Fibroblast of pulmonary artery (primary cell): ENCODE measurements at regions not wholly inside any gene's neighbourhood (a gene's known extent, or its start where the extent isn't known, plus 50 kb on each side); places are given as distances from the start of the nearest gene placed in this dataset.

ENCODE experiments used
- DNase-seq: peaks from one replicate; pipeline ENCODE4 v3.0.0-alpha.2; 2010; ENCODE audit warnings: low read depth
- H3K4me3 ChIP-seq: replicated peaks from 2 replicates; pipeline ENCODE4 v1.5.1; 2011; ENCODE audit warnings: low read depth, mild to moderate bottlenecking, control low read depth, low read length, moderate library complexity
- CTCF ChIP-seq: IDR thresholded peaks from 2 replicates; pipeline ENCODE4 v1.5.1; 2011; ENCODE audit warnings: mild to moderate bottlenecking, control low read depth, low read length, inconsistent platforms; ENCODE audit errors: missing control alignments

- DNase-seq = peak; percentile 68
- H3K4me3 ChIP-seq = no peak overlapping the region
- no peak for TF ChIP-seq CTCF
Observed at GRCh38 chr6:147132889-147133288, 71.3 kb upstream of the STXBP5 start.

- H3K4me3 ChIP-seq = no peak overlapping the region
- TF ChIP-seq CTCF = no peak
- DNase-seq = no peak
Observed at GRCh38 chr6:147133669-147134068, 70.5 kb upstream of the STXBP5 start.

GRCh38 chr6:147135211-147135681, 69.0 kb upstream of the STXBP5 start:
- TF ChIP-seq CTCF = no peak
- DNase-seq = peak; percentile 99
- H3K4me3 ChIP-seq = no peak overlapping the region

- no peak for DNase-seq
- no peak overlapping the region for H3K4me3 ChIP-seq
- TF ChIP-seq CTCF = no peak
Observed at GRCh38 chr6:147136057-147136456, 68.2 kb upstream of the STXBP5 start.

GRCh38 chr6:147137986-147138385, 66.2 kb upstream of the STXBP5 start:
- TF ChIP-seq CTCF = no peak
- DNase-seq = no peak
- H3K4me3 ChIP-seq = no peak overlapping the region

- TF ChIP-seq CTCF = no peak
- DNase-seq = no peak
- no peak overlapping the region for H3K4me3 ChIP-seq
Observed at GRCh38 chr6:147138835-147139234, 65.4 kb upstream of the STXBP5 start.

GRCh38 chr6:147141711-147142308, 62.4 kb upstream of the STXBP5 start:
- DNase-seq = peak; percentile 39
- no peak for TF ChIP-seq CTCF
- H3K4me3 ChIP-seq = no peak overlapping the region
